Suppressor macrophage treated with lipopolysaccharide for 1 hour (primary cell): ENCODE measurements at regions not wholly inside any gene's neighbourhood (a gene's known extent, or its start where the extent isn't known, plus 50 kb on each side); places are given as distances from the start of the nearest gene placed in this dataset.
A peak's percentile ranks its signal among the peaks of the same experiment; 100 is the strongest.
"Not testable (repeated sequence)": the region's sequence is repeated elsewhere in the genome, so short reads cannot be mapped to it uniquely, and the experiment has no call there.

Experiments used
- DNase-seq, 3 donors: peaks; one replicate each; pipeline ENCODE4 v3.0.0-alpha.2; 2020 to 2022

DNA sequence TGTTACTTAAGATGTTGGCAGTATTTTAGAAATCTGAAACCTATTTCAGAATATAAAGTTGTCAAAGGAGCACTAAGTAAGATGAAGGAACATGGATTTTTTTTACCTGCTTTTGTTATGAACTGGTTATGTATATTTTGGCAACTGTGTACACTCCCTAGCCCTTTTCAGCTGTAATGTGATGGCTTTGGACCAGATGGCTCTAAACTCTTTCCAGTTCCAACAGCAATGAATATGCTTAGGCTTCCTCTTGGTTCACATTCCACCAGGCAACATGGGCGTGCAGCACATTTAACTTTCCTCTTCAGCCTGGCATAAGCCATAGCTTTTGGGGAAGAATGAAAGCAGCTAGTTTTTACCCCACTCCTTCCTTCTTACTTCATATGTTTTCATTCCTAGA lies 95.6 kb upstream of the ADAMTS5 start:
- DNase-seq = no peak

DNA sequence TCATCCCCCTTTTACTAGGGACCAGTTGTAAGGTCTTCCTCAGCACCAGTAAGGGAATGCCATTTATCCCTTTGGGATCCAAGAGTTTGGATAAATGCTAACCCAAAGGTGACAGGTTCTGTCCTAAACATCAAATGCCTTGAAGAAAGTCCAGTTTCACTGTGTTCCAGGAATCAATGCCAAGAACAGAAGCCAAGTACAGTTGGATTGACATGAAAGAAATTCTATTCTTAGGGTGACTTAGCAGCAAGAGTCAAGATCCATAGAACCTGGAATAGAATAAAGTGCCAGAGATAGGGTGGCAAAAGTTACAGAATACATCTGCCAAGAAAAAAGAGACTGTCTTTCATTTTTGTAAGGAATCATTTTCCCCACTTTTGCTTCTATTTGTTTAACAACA lies 94.9 kb upstream of the ADAMTS5 start:
- no peak for DNase-seq

DNA sequence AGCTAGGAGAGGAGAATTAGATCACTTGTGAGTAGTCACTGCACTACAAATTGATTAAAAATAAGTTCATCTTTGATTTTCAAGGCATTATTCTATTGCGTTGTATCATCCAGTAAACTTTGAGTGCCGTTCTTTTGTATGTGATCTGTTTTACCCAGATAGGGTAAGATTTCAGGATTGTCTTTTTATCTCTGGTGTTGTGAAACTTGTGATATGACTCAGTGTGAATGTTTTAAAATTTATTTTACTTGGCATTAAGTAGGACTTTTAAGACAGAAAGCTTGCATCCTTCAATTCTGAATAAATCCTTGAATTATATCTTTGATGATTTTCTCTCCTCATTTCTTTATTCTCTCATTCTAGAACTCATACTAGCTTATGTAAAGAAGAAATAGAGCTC lies 93.3 kb upstream of the ADAMTS5 start:
- no peak for DNase-seq

DNA sequence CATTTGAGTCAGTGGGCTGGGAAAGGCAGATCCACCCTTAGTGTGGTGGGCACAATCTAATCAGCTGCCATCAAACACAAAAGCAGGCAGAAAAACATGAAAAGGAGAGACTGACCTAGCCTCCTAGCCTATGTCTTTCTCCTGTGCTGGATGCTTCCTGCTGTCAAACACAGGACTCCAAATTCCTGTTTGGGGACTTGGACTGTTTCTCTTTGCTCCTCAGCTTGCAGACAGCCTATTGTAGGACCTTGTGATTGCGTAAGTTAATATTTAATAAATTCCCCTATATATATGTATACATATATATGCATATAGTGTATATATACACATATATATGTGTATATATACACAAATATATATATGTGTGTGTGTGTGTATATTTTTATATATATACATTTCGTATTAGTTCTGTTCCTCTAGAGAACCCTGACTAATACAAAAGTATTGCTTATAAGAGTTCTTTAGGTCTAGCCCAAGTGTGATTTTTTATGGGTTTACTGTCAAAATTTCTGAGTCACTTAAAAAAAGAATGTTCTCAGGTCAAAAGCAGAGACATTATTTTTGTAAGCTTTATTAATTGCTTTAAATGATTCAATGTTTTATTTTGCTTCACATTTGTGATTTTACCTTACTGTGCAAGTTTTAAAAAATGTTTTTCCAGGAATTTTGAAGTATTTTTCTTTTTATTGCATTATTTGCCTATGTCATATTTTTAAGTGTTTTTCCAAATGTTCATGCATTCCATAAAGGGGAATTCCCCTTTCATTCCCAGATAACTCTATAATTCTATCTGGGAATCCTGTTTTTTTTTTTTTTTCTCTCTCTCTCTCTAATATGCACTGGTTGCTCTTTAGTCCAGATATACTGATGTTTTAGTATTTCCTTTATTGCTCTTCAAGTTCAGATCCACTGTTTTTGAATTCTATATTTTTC lies 92.1 kb upstream of the ADAMTS5 start:
- no peak for DNase-seq

DNA sequence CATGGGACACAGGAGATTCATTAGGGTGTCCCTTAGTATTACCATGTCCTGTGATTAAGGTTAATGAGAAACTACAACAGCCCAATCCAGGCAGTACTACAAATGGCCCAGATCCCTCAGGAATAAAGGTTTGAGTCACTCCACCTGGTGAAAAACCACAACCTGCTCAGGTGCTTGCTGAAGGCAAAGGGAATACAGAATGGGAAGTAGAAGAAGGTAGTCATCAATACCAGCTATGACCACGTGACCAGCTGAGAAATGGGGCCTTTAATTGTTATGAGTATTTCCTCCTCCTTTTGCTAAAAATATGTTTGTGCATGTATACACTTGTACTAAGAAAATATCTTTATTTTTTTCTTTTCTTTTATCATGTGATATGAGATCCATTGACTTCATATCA lies 91.1 kb upstream of the ADAMTS5 start:
- DNase-seq = no peak

- DNase-seq = peak in 2 of 3 donors; percentile 2 to 20
These were observed 80.9 kb upstream of the ADAMTS5 start for GRCh38 chr21:27047658-27048314.

- DNase-seq = no peak
These were observed 80.4 kb upstream of the ADAMTS5 start for GRCh38 chr21:27047283-27047657.

DNA sequence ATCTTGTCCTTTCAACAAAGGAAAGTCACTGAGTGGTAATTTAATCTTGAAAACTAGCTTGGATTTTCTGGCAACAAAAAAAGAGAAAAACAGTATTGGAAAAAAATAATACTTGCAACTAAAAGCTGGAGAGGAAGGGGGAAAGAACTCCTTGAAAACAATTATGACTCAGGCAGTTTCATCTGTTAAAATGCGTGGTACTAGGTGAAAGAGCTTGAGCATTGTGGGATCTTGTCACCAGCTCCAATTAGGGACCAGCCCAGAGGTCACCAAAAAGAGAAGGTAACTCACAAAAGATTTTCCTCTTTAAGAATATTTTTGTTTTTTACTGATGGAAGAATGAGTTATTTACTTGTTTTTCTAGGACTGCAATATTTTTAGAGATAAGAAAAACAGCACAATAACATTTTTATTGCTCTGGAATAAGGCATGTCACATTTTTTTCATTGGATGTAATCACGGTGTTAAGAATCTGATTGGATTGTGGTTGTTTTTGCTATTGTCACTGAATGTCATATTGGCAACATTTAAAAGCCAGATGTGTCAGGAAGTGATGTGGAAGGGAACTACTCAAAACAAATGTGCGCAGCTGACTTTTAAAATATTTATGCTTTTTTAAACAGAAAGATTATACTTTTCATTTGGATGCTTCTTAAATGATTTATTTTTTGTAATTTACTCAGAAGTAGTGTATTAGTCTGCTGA lies 78.5 kb upstream of the ADAMTS5 start:
- DNase-seq = no peak

DNA sequence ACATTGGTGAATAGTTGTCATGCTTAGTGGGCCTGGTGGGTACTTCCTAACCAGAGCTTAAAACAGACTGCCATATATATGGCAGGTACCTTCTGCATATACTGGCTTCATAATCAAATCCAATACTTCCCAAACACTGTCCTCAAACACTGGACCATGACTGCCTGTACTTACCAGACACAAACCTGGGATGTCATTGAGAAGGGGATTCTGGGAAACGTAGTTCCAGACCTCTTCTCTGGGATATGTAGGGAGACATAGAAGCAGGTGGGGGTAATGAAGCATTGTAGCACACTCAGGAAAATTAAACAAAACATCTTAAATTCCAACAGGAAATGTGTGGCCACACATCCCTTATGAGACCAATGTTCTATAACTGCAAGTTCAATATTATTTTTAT lies 76.5 kb upstream of the ADAMTS5 start:
- no peak for DNase-seq

DNA sequence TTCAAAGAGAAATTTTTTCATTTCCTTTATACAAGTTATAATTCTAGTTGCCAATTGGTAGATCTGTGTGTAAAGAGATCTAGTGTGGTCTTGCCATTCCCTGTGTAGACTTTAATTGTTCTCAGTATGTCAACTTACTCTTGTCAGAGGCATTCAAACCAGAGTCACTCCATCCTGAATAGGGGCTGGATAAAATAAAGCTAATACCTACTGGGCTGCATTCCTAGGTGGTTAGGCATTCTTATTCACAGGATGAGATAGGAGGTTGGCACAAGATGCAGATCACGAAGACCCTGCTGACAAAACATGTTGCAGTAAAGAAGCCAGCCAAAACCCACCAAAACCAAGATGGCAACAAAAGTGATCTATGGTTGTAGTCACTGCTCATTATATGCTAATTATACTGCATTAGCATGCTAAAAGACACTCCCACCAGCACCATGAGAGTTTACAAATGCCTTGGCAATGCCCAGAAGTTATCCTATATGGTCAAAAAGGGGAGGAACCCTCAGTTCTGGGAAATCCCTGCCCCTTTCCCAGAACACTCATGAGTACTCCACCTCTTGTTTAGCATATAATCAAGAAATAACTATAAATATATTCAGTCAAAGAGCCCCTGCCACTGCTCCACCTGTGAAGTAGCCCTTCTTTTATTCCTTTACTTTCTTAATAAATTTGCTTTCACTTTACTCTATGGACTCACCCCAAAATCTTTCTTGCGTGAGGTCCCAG lies 74.0 kb upstream of the ADAMTS5 start:
- no peak for DNase-seq

- no peak for DNase-seq
These were observed 69.9 kb upstream of the ADAMTS5 start for GRCh38 chr21:27036736-27037301.

- no peak for DNase-seq
These were observed 68.9 kb upstream of the ADAMTS5 start for GRCh38 chr21:27035791-27036190.

DNA sequence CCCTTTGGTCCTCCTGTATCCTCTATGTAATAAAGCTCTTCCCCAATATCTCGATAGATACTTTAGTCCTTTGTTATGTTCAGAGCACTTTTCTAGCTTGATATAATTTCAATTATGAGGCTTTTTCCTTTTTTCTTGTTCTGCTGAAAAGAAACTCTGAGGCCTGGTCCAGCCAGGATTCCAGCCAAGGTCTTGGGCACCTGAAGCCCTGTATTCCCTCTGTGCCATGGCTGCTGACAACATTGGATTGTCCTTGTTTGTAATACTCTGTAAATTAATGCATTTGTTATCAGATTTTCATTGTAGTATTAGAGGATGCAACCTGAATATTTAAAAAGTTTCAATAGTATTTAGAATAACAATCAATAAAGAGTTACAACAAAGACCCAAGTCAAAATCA lies 67.9 kb upstream of the ADAMTS5 start:
- no peak for DNase-seq

DNA sequence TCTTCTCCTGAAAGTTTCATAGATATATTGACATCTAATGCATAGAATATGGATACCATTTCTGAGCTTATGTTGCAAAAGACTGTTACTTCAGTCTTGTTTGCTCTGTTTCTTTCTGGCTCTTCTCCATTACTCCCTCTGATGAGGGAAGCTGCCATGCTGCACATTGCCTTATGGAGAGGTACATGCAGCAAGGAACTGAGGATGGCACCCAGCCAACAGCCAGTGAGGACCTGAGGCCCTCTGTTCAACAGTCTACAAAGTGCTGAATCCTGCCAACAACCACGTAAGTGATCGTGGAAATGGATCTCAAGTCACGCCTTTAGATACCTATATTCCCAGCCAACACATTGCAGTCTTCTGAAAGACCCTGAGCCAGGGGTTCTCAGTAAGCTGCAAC lies 66.6 kb upstream of the ADAMTS5 start:
- DNase-seq = no peak

DNA sequence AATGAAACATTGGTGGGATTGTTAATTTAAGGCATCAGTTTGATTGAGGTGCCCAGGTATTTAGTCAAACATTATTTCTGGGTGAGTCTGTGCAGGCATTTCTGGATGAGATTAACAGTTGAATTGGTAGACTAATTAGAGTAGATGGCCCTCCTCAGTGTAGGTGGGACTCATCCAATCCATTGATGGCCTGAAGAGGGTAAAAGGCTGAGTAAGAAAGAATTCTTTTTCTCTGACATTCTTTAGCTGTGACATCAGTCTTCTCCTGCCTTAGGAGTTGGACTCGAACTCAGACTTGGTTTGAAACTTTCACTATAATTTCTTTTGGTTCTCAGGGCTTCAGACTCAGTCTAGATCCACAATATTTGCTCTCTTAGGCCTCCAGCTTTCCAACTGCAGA lies 59.6 kb upstream of the ADAMTS5 start:
- no peak for DNase-seq

DNA sequence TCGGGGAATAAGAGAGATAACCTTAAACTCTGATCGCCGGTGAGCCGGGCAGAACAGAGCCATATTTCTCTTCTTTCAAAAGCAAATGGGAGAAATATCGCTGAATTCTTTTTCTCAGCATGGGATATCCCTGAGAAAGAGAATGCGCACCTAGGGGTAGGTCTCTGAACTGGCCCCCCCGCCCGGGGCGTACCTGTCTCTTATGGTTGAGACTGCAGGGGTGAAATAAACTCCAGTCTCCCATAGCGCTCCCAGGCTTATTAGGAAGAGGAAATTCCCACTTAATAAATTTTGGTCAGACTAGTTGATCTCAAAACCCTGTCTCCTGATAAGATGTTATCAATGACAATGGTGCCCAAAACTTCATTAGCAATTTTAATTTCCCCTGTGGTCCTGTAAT lies 58.8 kb upstream of the ADAMTS5 start:
- not testable (repeated sequence) for DNase-seq

GRCh38 chr21:27024971-27025370 lies 58.1 kb upstream of the ADAMTS5 start:
- DNase-seq = no peak

DNA sequence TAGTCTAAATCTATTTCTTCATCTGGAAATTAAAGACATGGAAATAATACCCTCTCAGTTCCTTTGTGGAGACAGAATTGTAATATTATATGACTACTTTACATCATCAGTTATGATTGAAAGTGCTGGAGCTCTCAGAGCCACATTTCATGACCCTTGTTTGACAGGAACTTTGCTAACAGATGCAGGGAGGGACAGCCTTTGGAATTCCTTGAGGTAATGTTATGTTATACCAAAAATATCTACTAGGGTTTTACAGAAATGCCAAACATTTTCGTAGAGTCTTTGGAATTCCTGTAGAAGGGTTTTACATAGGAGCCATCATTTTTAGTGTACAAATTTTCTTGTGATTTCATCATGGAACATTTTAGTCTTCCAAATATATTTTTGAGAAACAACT lies 57.4 kb upstream of the ADAMTS5 start:
- no peak for DNase-seq

GRCh38 chr21:27023186-27023585 lies 56.3 kb upstream of the ADAMTS5 start:
- DNase-seq = no peak

- DNase-seq = no peak
These were observed 54.9 kb upstream of the ADAMTS5 start for GRCh38 chr21:27021801-27022200.

- DNase-seq = no peak
These were observed 54.2 kb upstream of the ADAMTS5 start for GRCh38 chr21:27021046-27021445.

GRCh38 chr21:27017246-27017645 lies 50.4 kb upstream of the ADAMTS5 start:
- no peak for DNase-seq
